OCI-LY1 (cell line): ENCODE measurements at regions not wholly inside any gene's neighbourhood (a gene's known extent, or its start where the extent isn't known, plus 50 kb on each side); places are given as distances from the start of the nearest gene placed in this dataset.
"Not testable (repeated sequence)": the region's sequence is repeated elsewhere in the genome, so short reads cannot be mapped to it uniquely, and the experiment has no call there.

Experiments
- H2AFZ ChIP-seq: fragments of 200-600 bp; sonication (generic), shearing (Covaris generic); 2 replicates; pipeline ENCODE4 v1.6.0; 2014; ENCODE audit warnings: antibody characterized with exemption, mild to moderate bottlenecking, low read length
- H3F3A ChIP-seq: fragments of 200-600 bp; sonication (generic), shearing (Covaris generic); 2 replicates; pipeline ENCODE4 v1.6.0; 2014; ENCODE audit warnings: mild to moderate bottlenecking, antibody characterized with exemption, low read length, moderate library complexity; ENCODE audit not compliant: insufficient read depth
- H3K27ac ChIP-seq: fragments of 200-600 bp; sonication (generic); 2 replicates; pipeline ENCODE4 v1.5.1; 2014; ENCODE audit warnings: low read length, mixed run types, mild to moderate bottlenecking, low read depth; ENCODE audit not compliant: poor library complexity, severe bottlenecking
- H3K27me3 ChIP-seq: fragments of 200-600 bp; sonication (generic); 2 replicates; pipeline ENCODE4 v1.6.0; 2014; ENCODE audit warnings: antibody characterized with exemption, mild to moderate bottlenecking, low read length, moderate library complexity; ENCODE audit not compliant: insufficient read depth
- H3K36me3 ChIP-seq: fragments of 200-600 bp; sonication (generic); 2 replicates; pipeline ENCODE4 v1.6.1; 2014; ENCODE audit warnings: mild to moderate bottlenecking, antibody characterized with exemption, low read length, moderate library complexity, mixed read lengths; ENCODE audit not compliant: insufficient read depth
- H3K4me1 ChIP-seq: fragments of 200-600 bp; sonication (generic); 2 replicates; pipeline ENCODE4 v1.5.1; 2014; ENCODE audit warnings: mild to moderate bottlenecking, low read length, moderate library complexity; ENCODE audit not compliant: insufficient read depth, severe bottlenecking
- H3K4me2 ChIP-seq: fragments of 200-600 bp; sonication (generic), shearing (Covaris generic); 2 replicates; pipeline ENCODE4 v1.6.1; 2014; ENCODE audit warnings: low read length
- H3K4me3 ChIP-seq: fragments of 200-600 bp; sonication (generic); 2 replicates; pipeline ENCODE4 v1.5.1; 2014; ENCODE audit warnings: low read length, low read depth, mild to moderate bottlenecking, mixed read lengths; ENCODE audit not compliant: poor library complexity, severe bottlenecking
- H3K79me2 ChIP-seq: fragments of 200-600 bp; shearing (Covaris generic); 2 replicates; pipeline ENCODE4 v1.6.1; 2016; ENCODE audit warnings: mixed run types, low read length, mixed read lengths; ENCODE audit not compliant: insufficient read depth
- H3K9ac ChIP-seq: fragments of 200-600 bp; sonication (generic), shearing (Covaris generic); 2 replicates; pipeline ENCODE4 v1.6.1; 2014; ENCODE audit warnings: mild to moderate bottlenecking, low read length, mixed read lengths
- H3K9me2 ChIP-seq: fragments of 200-600 bp; sonication (generic), shearing (Covaris generic); 2 replicates; pipeline ENCODE4 v1.6.1; 2014; ENCODE audit warnings: low read depth, mild to moderate bottlenecking, low read length, mixed read lengths
- H3K9me3 ChIP-seq: fragments of 200-600 bp; shearing (Covaris generic); 2 replicates; pipeline ENCODE4 v1.6.1; 2014; ENCODE audit warnings: low read length, mixed read lengths
- H4K20me1 ChIP-seq: fragments of 200-600 bp; sonication (generic), shearing (Covaris generic); 2 replicates; pipeline ENCODE4 v1.6.0; 2016; ENCODE audit warnings: mild to moderate bottlenecking, low read length; ENCODE audit not compliant: insufficient read depth
- EZH2 ChIP-seq: fragments of 200-600 bp; sonication (generic), shearing (Covaris generic); IDR thresholded peaks from 2 replicates; pipeline ENCODE4 v1.8.0; 2017; ENCODE audit warnings: borderline replicate concordance, mixed run types, mild to moderate bottlenecking, antibody characterized with exemption, low read length, moderate library complexity, mixed read lengths
- TF ChIP-seq, protein P1 (sequence below): fragments of 200-600 bp; sonication (generic), shearing (Covaris generic); IDR thresholded peaks from 2 replicates; pipeline ENCODE4 v1.5.1; 2017; ENCODE audit warnings: mild to moderate bottlenecking, antibody characterized with exemption, low read length, moderate library complexity, mixed read lengths

DNA sequence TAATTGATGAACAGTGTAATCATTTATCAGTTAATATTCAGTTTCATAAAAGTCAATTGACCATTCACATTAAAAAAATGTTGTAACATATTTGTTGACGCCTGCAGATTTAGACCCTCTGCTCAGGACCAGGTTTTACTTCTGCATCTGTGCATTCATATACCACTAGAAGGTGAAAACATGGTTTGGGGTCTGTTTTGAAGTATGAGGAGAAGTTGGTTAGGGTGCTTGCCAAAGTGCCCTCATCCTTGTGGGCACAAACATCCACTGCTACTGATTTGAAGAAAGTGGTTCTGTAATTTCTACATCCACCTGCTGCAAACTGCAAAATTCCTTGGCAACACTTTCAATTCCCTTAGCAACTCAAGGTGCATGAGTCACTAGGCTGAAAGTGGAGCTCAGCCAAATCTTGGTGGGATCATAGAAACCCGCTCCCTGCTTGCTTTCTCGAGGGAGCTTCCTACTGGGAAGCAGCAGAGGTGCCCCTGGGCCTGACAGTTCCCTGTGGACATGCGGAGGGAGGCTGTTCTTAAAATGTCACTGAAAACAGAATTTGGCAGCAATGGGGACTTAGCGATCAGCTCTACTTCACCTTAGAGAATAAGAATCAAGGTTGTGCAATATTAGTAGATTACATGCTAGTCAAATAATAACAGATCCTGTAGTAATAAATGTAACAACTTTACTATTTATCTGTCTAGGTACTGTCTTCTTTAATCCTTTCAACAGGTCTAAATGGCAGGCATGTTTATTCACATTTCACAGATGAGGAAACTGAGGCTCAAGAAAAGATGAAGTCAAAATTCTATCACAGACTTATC is 301.0 kb upstream of the TBL1XR1 start:
- H3K4me2 ChIP-seq, result no peak overlapping the region
- no peaks in the 10 kb centered on the region for H4K20me1 ChIP-seq

DNA sequence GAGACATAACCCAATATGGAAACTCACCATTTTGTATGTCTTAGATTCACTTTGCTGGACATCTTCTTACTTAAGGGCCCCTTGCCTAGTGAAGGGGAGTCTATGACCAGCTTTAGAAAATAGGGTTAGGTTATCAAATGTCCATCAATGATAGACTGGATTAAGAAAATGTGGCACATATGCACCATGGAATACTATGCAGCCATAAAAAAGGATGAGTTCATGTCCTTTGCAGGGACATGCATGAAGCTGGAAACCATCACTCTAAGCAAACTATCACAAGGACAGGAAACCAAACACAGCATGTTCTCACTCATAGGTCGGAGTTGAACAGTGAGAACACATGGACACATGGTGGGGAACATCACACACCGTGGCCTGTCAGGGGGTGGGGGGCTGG is 301.8 kb upstream of the TBL1XR1 start:
- H4K20me1 ChIP-seq, H3K9ac ChIP-seq, H3K36me3 ChIP-seq, H3K27me3 ChIP-seq, H3F3A ChIP-seq, H3K4me2 ChIP-seq, H3K27ac ChIP-seq, H3K4me1 ChIP-seq, H2AFZ ChIP-seq, H3K9me3 ChIP-seq, H3K79me2 ChIP-seq, H3K4me3 ChIP-seq, H3K9me2 ChIP-seq: not testable (repeated sequence)

More for the DNA sequence above, 301.0 kb upstream of the TBL1XR1 start:
- TF ChIP-seq, protein P1, sequence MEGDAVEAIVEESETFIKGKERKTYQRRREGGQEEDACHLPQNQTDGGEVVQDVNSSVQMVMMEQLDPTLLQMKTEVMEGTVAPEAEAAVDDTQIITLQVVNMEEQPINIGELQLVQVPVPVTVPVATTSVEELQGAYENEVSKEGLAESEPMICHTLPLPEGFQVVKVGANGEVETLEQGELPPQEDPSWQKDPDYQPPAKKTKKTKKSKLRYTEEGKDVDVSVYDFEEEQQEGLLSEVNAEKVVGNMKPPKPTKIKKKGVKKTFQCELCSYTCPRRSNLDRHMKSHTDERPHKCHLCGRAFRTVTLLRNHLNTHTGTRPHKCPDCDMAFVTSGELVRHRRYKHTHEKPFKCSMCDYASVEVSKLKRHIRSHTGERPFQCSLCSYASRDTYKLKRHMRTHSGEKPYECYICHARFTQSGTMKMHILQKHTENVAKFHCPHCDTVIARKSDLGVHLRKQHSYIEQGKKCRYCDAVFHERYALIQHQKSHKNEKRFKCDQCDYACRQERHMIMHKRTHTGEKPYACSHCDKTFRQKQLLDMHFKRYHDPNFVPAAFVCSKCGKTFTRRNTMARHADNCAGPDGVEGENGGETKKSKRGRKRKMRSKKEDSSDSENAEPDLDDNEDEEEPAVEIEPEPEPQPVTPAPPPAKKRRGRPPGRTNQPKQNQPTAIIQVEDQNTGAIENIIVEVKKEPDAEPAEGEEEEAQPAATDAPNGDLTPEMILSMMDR, result no peak
- no peak for TF ChIP-seq EZH2
- H3K27me3 ChIP-seq, result no peaks in the 10 kb centered on the region
- no peaks in the 10 kb centered on the region for H3F3A ChIP-seq
- H2AFZ ChIP-seq, result no peak overlapping the region
- no peak overlapping the region for H3K4me3 ChIP-seq
- no peaks in the 10 kb centered on the region for H3K36me3 ChIP-seq
- H3K79me2 ChIP-seq, result no peaks in the 10 kb centered on the region
- H3K9ac ChIP-seq, result no peak overlapping the region
- H3K27ac ChIP-seq, result no peak overlapping the region
- no peaks in the 10 kb centered on the region for H3K4me1 ChIP-seq
- H3K9me3 ChIP-seq, result no peaks in the 10 kb centered on the region
- H3K9me2 ChIP-seq, result no peaks in the 10 kb centered on the region

DNA sequence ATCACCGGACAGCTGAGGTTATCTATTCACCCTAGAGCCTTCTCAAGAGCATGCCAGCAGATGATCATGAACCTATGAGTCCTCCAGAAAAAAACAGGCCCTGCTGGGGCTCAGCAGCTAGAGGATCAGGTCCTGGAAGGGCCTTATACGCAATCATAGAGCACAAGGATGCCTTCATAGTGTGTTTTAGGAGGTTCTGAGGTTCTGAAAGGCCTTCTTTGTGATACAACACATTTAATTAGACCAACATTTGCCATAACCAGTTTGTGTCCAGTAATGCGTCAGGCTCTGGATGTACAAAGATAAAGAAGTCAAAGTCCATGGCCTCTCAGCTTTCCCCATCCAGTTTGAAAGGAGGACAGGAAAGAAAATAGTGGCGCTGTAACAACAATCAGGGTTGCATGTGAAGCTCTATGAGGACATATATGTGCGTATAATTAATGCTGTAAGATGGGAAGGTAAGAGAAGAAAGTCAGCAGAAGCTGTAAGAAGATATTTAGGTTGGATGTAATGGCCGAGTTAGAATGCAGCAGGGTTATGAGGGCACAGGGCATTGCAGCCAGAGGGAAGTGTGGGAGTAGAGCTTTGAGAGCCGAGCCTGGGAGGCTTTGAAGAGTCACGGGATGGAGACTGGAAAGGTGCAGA is 302.6 kb upstream of the TBL1XR1 start:
- H3K79me2 ChIP-seq, result no peaks in the 10 kb centered on the region
- H3K9ac ChIP-seq, result no peak overlapping the region
- no peaks in the 10 kb centered on the region for H3K9me2 ChIP-seq
- no peak overlapping the region for H3K4me2 ChIP-seq
- H3K9me3 ChIP-seq, result no peaks in the 10 kb centered on the region
- no peak overlapping the region for H2AFZ ChIP-seq
- H3F3A ChIP-seq, result no peaks in the 10 kb centered on the region
- H4K20me1 ChIP-seq, result no peaks in the 10 kb centered on the region
- no peak overlapping the region for H3K4me3 ChIP-seq
- no peaks in the 10 kb centered on the region for H3K4me1 ChIP-seq
- TF ChIP-seq EZH2, result no peak
- TF ChIP-seq, protein P1, result no peak
- no peak overlapping the region for H3K27ac ChIP-seq
- H3K36me3 ChIP-seq, result no peaks in the 10 kb centered on the region
- H3K27me3 ChIP-seq, result no peaks in the 10 kb centered on the region
